ENCODE measurements at regions not wholly inside any gene's neighbourhood (a gene's known extent, or its start where the extent isn't known, plus 50 kb on each side); places are given as distances from the start of the nearest gene placed in this dataset.

DNA sequence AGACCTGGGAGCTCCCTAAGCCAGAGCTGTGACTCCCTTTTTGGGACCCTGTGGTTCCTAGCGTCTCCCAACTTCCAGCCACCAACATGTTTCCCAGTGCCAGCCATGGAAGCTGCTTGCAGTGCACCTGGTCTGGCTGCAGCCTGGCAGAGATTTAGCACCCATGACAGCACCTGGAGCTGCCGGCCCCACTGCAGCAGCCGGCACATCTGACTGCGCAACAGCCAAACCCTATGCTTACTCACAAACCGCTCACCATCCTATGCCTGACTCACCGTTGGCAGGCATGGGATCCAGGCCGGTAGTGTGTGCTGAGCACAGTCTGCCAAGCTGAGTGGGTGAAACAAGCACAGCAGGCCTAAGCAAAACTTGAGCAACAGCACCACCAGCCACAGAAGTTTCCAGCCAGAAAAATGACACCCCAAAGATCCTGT lies 435.9 kb upstream of the PRMT6 start:
- TF ChIP-seq, protein P1, sequence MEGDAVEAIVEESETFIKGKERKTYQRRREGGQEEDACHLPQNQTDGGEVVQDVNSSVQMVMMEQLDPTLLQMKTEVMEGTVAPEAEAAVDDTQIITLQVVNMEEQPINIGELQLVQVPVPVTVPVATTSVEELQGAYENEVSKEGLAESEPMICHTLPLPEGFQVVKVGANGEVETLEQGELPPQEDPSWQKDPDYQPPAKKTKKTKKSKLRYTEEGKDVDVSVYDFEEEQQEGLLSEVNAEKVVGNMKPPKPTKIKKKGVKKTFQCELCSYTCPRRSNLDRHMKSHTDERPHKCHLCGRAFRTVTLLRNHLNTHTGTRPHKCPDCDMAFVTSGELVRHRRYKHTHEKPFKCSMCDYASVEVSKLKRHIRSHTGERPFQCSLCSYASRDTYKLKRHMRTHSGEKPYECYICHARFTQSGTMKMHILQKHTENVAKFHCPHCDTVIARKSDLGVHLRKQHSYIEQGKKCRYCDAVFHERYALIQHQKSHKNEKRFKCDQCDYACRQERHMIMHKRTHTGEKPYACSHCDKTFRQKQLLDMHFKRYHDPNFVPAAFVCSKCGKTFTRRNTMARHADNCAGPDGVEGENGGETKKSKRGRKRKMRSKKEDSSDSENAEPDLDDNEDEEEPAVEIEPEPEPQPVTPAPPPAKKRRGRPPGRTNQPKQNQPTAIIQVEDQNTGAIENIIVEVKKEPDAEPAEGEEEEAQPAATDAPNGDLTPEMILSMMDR (conservative IDR thresholded peaks at IDR 0.05; ENCODE audit: low read length), result no peak
- no peak for TF ChIP-seq EZH2phosphoT487 (IDR thresholded peaks at IDR 0.05; ENCODE audit: borderline replicate concordance, low read depth, low read length)

All from OCI-LY7 (cell line).